ENCODE measurements at regions not wholly inside any gene's neighbourhood (a gene's known extent, or its start where the extent isn't known, plus 50 kb on each side); places are given as distances from the start of the nearest gene placed in this dataset.

DNA sequence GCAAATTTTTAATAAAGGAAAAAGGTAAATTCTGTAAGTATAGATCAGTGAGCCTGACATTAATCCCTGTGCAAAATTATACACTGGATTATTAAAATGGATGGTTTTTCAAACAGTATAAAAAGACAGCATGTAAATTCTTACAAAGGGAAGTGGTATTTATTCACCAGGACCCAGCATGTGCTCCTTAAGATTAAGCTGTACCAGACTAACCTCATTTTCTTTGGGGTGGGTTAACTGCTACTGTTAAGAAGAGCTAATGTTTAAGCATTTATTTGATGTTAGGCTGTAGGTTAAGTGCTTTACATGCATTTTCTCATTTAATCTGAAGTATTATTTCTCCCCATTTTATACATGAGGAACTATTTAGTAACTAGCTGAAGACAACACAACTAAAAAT, 60.3 kb upstream of the RFX3 start:
- TF ChIP-seq, protein P1, sequence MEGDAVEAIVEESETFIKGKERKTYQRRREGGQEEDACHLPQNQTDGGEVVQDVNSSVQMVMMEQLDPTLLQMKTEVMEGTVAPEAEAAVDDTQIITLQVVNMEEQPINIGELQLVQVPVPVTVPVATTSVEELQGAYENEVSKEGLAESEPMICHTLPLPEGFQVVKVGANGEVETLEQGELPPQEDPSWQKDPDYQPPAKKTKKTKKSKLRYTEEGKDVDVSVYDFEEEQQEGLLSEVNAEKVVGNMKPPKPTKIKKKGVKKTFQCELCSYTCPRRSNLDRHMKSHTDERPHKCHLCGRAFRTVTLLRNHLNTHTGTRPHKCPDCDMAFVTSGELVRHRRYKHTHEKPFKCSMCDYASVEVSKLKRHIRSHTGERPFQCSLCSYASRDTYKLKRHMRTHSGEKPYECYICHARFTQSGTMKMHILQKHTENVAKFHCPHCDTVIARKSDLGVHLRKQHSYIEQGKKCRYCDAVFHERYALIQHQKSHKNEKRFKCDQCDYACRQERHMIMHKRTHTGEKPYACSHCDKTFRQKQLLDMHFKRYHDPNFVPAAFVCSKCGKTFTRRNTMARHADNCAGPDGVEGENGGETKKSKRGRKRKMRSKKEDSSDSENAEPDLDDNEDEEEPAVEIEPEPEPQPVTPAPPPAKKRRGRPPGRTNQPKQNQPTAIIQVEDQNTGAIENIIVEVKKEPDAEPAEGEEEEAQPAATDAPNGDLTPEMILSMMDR (IDR thresholded peaks at IDR 0.05; ENCODE audit: extremely low read depth, missing control alignments): no peak
- DNase-seq (ENCODE audit: low spot score): no peak

DNA sequence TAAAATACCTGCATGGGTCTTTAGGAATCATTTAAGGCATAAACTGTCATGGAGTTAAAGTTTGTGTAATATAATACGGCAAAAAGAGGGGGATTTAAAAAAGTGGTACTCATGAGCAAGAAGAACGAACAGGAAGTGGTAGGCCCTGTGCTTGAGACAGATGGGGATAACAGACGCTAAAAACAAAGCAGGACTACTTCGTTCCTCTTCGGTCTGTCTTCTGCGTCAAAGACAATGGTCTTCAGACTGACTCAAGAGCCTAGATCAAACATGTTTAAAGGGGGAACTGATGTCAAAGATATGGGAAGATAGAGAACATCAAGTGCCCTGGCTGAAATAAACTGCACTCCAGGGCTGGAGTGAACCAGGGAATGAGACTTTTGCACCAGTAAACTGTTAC, 59.8 kb upstream of the RFX3 start:
- DNase-seq (ENCODE audit: low spot score): no peak
- TF ChIP-seq, protein P1 (IDR thresholded peaks at IDR 0.05; ENCODE audit: extremely low read depth, missing control alignments): no peak

DNA sequence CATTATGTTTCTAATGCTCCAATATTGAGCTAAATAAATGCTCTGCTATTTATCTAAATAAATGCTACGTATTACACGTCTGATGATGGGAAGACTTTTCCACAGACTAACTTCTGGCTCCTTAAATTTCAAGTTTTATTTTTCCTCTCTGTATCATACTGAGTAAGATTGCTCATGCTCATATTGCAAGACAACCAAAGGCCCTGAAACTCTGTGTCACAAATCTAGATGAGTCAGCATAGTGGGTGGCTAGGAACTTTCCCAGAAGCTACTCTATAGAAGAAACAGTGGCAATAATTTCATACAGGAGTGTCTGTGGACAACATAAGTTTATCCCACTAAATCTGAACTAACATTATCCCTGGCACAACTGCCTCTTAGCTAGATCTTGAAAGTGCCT, 53.0 kb upstream of the RFX3 start:
- no peak for DNase-seq (ENCODE audit: low spot score)
- TF ChIP-seq, protein P1 (IDR thresholded peaks at IDR 0.05; ENCODE audit: extremely low read depth, missing control alignments): no peak

DNA sequence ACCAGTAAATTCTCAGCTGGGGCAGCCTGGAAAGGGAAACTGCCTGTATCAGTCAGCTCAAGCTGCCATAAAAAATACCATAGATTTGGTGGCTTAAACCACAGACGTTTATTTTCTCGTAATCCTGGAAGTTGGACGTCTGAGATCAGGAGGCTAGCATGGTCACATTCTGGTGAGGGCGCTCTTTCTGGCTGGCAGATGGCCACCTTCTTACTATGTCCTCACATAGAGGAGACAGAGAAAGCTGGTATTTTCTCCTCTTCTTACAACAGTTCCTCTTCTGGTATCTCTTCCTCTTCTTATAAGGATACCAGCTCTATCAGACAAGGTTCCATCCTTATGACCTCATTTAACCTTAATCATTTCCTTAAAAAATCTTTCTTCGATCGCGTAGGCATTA, 50.5 kb upstream of the RFX3 start:
- DNase-seq (ENCODE audit: low spot score): no peak
- TF ChIP-seq, protein P1 (IDR thresholded peaks at IDR 0.05; ENCODE audit: extremely low read depth, missing control alignments): no peak

DNA sequence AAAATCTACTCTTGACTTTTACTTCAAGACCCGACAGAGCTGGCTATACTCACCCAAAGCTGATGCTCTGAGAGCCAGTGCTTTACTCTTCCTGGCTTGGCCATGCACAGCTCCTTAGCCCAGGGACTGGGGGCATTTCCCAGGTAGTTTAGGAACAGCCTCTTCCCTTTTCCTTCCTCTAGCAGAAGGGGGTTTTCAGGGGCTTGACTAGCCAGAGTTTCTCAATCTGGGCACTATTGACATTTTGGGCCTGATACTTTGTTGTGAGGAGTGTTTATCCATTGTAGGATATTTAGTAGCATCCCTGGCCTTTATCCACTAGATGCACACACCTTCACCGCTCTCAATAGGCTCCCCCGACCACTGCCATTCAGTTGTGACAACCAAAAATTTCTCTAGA, 50.0 kb upstream of the RFX3 start:
- no peak for DNase-seq (ENCODE audit: low spot score)
- TF ChIP-seq, protein P1 (IDR thresholded peaks at IDR 0.05; ENCODE audit: extremely low read depth, missing control alignments): no peak
